Neural cell (in vitro differentiated cells): ENCODE measurements at regions not wholly inside any gene's neighbourhood (a gene's known extent, or its start where the extent isn't known, plus 50 kb on each side); places are given as distances from the start of the nearest gene placed in this dataset.

ENCODE experiments used
- EP300 ChIP-seq: fragments of 450-650 bp; conservative IDR thresholded peaks from 2 replicates; pipeline ENCODE4 v1.6.1; 2014; ENCODE audit warnings: antibody characterized with exemption, mild to moderate bottlenecking, moderate library complexity; ENCODE audit not compliant: poor library complexity, severe bottlenecking
- EZH2 ChIP-seq: fragments of 200-600, 300-800 bp; shearing (Covaris generic), sonication (generic); IDR thresholded peaks from 2 replicates; pipeline ENCODE4 v1.6.1; 2014; ENCODE audit warnings: antibody characterized with exemption, low read length, borderline replicate concordance, mild to moderate bottlenecking; ENCODE audit not compliant: insufficient read depth, poor library complexity, severe bottlenecking
- MXI1 ChIP-seq: fragments of 450-650 bp; conservative IDR thresholded peaks from 2 replicates; pipeline ENCODE4 v1.6.1; 2014; ENCODE audit warnings: antibody characterized with exemption, mild to moderate bottlenecking; ENCODE audit not compliant: poor library complexity, severe bottlenecking
- POLR2AphosphoS5 ChIP-seq: IDR thresholded peaks from 2 replicates; pipeline ENCODE4 v1.6.1; 2012
- TAF1 ChIP-seq: IDR thresholded peaks from 2 replicates; pipeline ENCODE4 v1.6.1; 2012; ENCODE audit warnings: low read depth
- TF ChIP-seq, protein P1 (sequence below): IDR thresholded peaks from 2 replicates; pipeline ENCODE4 v1.6.1; 2012; ENCODE audit warnings: borderline replicate concordance
- TF ChIP-seq, protein P2 (sequence below): fragments of 450-650 bp; IDR thresholded peaks from 2 replicates; pipeline ENCODE4 v1.5.1; 2014; ENCODE audit warnings: antibody characterized with exemption, mild to moderate bottlenecking, moderate library complexity; ENCODE audit not compliant: poor library complexity, severe bottlenecking

DNA sequence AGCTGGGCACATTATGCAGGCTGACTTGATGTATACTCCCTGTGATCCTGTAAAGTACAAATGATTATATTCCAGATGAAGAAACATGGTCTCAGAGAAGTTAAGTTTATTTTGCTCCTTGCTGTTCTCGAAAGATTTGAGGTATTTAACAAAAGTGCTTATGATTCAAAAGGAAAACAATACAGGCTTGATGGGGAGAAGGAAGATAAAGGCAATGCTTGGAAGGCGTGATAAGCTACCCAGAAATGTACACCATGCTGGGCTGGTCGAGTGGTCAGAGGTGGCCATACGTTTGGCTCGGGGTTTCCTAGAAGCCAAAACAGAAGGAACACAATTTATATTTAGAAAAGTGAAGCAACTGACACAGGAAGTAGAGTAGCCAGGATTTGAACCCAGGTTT is 201.0 kb downstream of the KTN1 start:
- TF ChIP-seq POLR2AphosphoS5 (no peak), TAF1 (no peak), EP300 (no peak), EZH2 (no peak), MXI1 (no peak)
- TF ChIP-seq, protein P1, sequence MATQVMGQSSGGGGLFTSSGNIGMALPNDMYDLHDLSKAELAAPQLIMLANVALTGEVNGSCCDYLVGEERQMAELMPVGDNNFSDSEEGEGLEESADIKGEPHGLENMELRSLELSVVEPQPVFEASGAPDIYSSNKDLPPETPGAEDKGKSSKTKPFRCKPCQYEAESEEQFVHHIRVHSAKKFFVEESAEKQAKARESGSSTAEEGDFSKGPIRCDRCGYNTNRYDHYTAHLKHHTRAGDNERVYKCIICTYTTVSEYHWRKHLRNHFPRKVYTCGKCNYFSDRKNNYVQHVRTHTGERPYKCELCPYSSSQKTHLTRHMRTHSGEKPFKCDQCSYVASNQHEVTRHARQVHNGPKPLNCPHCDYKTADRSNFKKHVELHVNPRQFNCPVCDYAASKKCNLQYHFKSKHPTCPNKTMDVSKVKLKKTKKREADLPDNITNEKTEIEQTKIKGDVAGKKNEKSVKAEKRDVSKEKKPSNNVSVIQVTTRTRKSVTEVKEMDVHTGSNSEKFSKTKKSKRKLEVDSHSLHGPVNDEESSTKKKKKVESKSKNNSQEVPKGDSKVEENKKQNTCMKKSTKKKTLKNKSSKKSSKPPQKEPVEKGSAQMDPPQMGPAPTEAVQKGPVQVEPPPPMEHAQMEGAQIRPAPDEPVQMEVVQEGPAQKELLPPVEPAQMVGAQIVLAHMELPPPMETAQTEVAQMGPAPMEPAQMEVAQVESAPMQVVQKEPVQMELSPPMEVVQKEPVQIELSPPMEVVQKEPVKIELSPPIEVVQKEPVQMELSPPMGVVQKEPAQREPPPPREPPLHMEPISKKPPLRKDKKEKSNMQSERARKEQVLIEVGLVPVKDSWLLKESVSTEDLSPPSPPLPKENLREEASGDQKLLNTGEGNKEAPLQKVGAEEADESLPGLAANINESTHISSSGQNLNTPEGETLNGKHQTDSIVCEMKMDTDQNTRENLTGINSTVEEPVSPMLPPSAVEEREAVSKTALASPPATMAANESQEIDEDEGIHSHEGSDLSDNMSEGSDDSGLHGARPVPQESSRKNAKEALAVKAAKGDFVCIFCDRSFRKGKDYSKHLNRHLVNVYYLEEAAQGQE: no peak
- TF ChIP-seq, protein P2, sequence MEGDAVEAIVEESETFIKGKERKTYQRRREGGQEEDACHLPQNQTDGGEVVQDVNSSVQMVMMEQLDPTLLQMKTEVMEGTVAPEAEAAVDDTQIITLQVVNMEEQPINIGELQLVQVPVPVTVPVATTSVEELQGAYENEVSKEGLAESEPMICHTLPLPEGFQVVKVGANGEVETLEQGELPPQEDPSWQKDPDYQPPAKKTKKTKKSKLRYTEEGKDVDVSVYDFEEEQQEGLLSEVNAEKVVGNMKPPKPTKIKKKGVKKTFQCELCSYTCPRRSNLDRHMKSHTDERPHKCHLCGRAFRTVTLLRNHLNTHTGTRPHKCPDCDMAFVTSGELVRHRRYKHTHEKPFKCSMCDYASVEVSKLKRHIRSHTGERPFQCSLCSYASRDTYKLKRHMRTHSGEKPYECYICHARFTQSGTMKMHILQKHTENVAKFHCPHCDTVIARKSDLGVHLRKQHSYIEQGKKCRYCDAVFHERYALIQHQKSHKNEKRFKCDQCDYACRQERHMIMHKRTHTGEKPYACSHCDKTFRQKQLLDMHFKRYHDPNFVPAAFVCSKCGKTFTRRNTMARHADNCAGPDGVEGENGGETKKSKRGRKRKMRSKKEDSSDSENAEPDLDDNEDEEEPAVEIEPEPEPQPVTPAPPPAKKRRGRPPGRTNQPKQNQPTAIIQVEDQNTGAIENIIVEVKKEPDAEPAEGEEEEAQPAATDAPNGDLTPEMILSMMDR: no peak
